Adipocyte (in vitro differentiated cells): ENCODE measurements at regions not wholly inside any gene's neighbourhood (a gene's known extent, or its start where the extent isn't known, plus 50 kb on each side); places are given as distances from the start of the nearest gene placed in this dataset.

ENCODE experiments used
- DNase-seq: peaks from one replicate; pipeline ENCODE4 v3.0.0-alpha.2; 2015; ENCODE audit warnings: low read depth
- H3K27me3 ChIP-seq: replicated peaks from 2 replicates; pipeline ENCODE4 v1.7.0; 2013; ENCODE audit warnings: mild to moderate bottlenecking, low read length, moderate library complexity; ENCODE audit not compliant: control insufficient read depth, insufficient read depth
- H3K36me3 ChIP-seq: 2 replicates; pipeline ENCODE4 v1.7.0; 2013; ENCODE audit warnings: low read length, mild to moderate bottlenecking, moderate library complexity; ENCODE audit not compliant: control insufficient read depth, insufficient read depth, severe bottlenecking
- H3K4me1 ChIP-seq: 2 replicates; pipeline ENCODE4 v1.7.0; 2013; ENCODE audit warnings: mild to moderate bottlenecking, low read length, moderate library complexity; ENCODE audit not compliant: control insufficient read depth, insufficient read depth
- H3K4me3 ChIP-seq: 2 replicates; pipeline ENCODE4 v1.7.0; 2013; ENCODE audit warnings: mild to moderate bottlenecking, low read length, moderate library complexity
- H3K9ac ChIP-seq: 2 replicates; pipeline ENCODE4 v1.7.0; 2013; ENCODE audit warnings: mild to moderate bottlenecking, low read length, moderate library complexity
- H3K9me3 ChIP-seq: 2 replicates; pipeline ENCODE4 v1.7.0; 2013; ENCODE audit warnings: mild to moderate bottlenecking, low read length, moderate library complexity; ENCODE audit not compliant: control insufficient read depth

GRCh38 chr12:65632131-65632855 lies 192.0 kb upstream of the HMGA2 start:
- peak overlapping the region; percentile 68 for H3K9ac ChIP-seq

DNA sequence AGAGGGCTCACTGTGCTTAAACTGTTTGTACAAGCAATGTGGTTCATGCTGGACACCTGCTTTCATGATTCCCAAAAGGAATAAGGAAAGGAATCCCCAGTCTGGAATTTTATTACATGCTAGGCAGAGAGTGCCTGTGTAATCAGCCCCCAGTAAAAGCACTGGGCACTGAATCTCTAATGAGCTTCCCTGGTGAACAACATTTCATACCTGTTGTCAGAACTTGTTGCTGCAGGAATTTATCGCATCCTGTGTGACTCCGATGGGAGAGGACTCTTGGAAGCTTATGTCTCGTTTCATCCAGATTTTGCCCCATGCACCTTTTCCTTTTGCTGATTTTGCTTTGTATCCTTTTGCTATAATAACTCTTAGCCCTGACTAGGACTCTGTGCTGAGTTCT lies 190.2 kb upstream of the HMGA2 start:
- H3K27me3 ChIP-seq: no peaks in the 10 kb centered on the region
- no peak for DNase-seq
- no peaks in the 10 kb centered on the region for H3K36me3 ChIP-seq
- peaks cover 42% of the 10 kb centered on the region for H3K4me1 ChIP-seq
- no peaks in the 10 kb centered on the region for H3K9me3 ChIP-seq
- peak overlapping the region; percentile 4 for H3K9ac ChIP-seq
- H3K4me3 ChIP-seq: no peak overlapping the region

More at GRCh38 chr12:65632131-65632855, 192.0 kb upstream of the HMGA2 start:
- peaks cover 47% of the 10 kb centered on the region for H3K4me1 ChIP-seq
- H3K4me3 ChIP-seq: peak overlapping the region; percentile 21
- no peak for DNase-seq
- H3K36me3 ChIP-seq: no peaks in the 10 kb centered on the region
- no peaks in the 10 kb centered on the region for H3K9me3 ChIP-seq
- H3K27me3 ChIP-seq: no peaks in the 10 kb centered on the region

DNA sequence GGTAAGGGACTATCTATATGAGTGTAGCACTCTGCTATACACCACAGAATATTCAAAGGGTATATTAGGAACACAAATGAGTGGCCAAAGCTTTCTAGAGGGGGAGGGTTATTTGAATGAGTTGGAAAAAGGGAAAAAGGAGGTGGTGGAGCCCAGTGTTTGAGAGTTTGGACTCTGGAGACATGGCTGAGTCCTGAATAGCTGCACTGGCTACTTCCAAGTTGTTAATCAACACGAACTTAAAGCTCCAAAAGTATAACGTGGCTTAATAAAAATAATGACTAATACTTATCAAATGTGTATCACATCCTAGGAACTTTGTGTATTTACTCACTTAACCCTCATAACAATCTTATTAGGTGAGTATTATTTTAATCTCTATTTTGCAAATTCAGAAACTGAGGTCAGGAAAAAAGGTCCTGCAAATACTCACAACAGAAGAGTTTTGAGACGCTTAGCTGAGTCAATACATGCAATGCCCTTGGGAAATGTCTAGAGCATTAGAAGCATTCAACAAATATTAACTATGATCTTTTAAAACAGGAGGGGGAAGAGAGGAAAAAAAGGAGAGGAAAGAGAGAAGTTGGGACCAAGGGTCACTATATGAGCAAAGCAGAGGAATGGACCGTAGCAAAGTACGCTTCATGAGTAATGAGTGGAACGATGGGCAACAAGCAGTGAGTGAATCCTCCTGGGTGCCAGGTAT lies 189.5 kb upstream of the HMGA2 start:
- DNase-seq: peak; percentile 37
- Histone ChIP-seq H3K4me1 (peaks cover 46% of the 10 kb centered on the region), H3K4me3 (peak overlapping the region; percentile 2), H3K9ac (no peak overlapping the region), H3K9me3 (no peaks in the 10 kb centered on the region), H3K27me3 (no peaks in the 10 kb centered on the region), H3K36me3 (no peaks in the 10 kb centered on the region)

GRCh38 chr12:65636436-65636835 lies 187.8 kb upstream of the HMGA2 start:
- no peaks in the 10 kb centered on the region for H3K36me3 ChIP-seq
- H3K4me1 ChIP-seq: peaks cover 48% of the 10 kb centered on the region
- no peak overlapping the region for H3K4me3 ChIP-seq
- H3K27me3 ChIP-seq: no peaks in the 10 kb centered on the region
- no peaks in the 10 kb centered on the region for H3K9me3 ChIP-seq
- no peak overlapping the region for H3K9ac ChIP-seq
- DNase-seq: no peak

DNA sequence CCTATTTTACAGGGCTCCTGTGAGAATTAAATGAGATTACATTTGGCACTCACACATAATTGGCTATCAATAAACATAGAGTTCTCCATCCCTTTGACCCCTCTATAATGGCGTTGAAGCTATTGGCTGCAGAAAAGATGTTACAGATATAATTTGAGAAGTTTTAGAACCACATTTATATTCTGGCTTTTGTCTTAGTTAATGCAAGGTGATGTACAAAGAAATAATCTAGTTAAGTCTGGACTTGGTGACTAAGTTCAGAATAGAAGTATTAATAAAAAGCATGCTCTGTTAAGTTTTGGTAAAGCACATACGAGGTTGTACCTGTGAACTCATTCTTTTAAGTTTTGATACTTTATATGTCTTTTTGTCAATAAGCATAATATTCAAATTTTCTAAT lies 187.1 kb upstream of the HMGA2 start:
- no peak overlapping the region for H3K4me3 ChIP-seq
- peaks cover 44% of the 10 kb centered on the region for H3K4me1 ChIP-seq
- no peaks in the 10 kb centered on the region for H3K9me3 ChIP-seq
- no peak overlapping the region for H3K9ac ChIP-seq
- H3K27me3 ChIP-seq: no peaks in the 10 kb centered on the region
- H3K36me3 ChIP-seq: no peaks in the 10 kb centered on the region
- no peak for DNase-seq

- DNase-seq: no peak
- H3K36me3 ChIP-seq: no peaks in the 10 kb centered on the region
- peaks cover 38% of the 10 kb centered on the region for H3K4me1 ChIP-seq
- H3K4me3 ChIP-seq: no peak overlapping the region
- H3K9ac ChIP-seq: no peak overlapping the region
- no peaks in the 10 kb centered on the region for H3K27me3 ChIP-seq
- H3K9me3 ChIP-seq: no peaks in the 10 kb centered on the region
Measured at GRCh38 chr12:65637774-65638173, 186.5 kb upstream of the HMGA2 start.

GRCh38 chr12:65638324-65638723 lies 186.0 kb upstream of the HMGA2 start:
- Histone ChIP-seq H3K4me1 (peaks cover 37% of the 10 kb centered on the region), H3K4me3 (no peak overlapping the region), H3K36me3 (no peaks in the 10 kb centered on the region), H3K9ac (no peak overlapping the region), H3K27me3 (no peaks in the 10 kb centered on the region), H3K9me3 (no peaks in the 10 kb centered on the region)
- no peak for DNase-seq

GRCh38 chr12:65640489-65640901 lies 183.8 kb upstream of the HMGA2 start:
- H3K9me3 ChIP-seq: no peaks in the 10 kb centered on the region
- H3K27me3 ChIP-seq: no peaks in the 10 kb centered on the region
- no peak for DNase-seq
- H3K4me1 ChIP-seq: peaks cover 20% of the 10 kb centered on the region
- H3K4me3 ChIP-seq: peak overlapping the region; percentile 46
- H3K9ac ChIP-seq: peak overlapping the region; percentile 64
- no peaks in the 10 kb centered on the region for H3K36me3 ChIP-seq

DNA sequence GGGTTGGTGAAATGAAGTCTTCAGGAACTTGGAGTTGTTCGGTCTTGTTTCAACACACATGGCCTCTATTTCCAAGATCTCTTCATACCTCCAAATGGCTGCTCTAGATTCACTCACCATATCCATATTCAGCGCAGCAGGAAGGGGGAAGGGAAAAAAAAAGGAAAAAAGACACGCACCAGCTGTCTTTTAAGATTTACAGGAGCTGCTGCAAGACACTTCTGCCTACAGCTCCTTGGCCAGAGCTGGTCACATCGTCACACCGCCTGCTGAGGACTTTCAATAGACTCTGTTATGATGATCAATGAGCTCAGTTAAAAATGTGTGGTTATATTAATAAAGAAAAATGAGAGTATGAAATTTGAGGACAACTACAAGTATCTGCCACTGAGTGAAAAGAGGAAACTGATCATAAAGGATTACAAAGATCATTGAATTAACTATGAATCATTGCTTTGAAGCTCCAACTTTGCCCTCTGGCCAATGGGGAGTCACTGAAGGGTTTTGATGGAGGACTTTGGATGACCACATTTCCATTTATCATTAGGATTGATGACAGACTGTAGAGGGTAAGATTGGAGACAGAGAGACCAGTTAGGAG lies 182.1 kb upstream of the HMGA2 start:
- Histone ChIP-seq H3K4me3 (no peak overlapping the region), H3K27me3 (no peaks in the 10 kb centered on the region), H3K9me3 (no peaks in the 10 kb centered on the region), H3K4me1 (peaks cover 20% of the 10 kb centered on the region), H3K36me3 (no peaks in the 10 kb centered on the region), H3K9ac (no peak overlapping the region)
- DNase-seq: no peak

- Histone ChIP-seq H3K9me3 (no peaks in the 10 kb centered on the region), H3K9ac (no peak overlapping the region)
Measured at GRCh38 chr12:65643171-65643570, 181.1 kb upstream of the HMGA2 start.

GRCh38 chr12:65643595-65644386 lies 180.5 kb upstream of the HMGA2 start:
- H3K27me3 ChIP-seq: no peaks in the 10 kb centered on the region
- no peaks in the 10 kb centered on the region for H3K9me3 ChIP-seq
- no peak for DNase-seq
- H3K9ac ChIP-seq: no peak overlapping the region
- H3K36me3 ChIP-seq: no peaks in the 10 kb centered on the region
- H3K4me1 ChIP-seq: peaks cover 29% of the 10 kb centered on the region
- no peak overlapping the region for H3K4me3 ChIP-seq

More at GRCh38 chr12:65643171-65643570, 181.1 kb upstream of the HMGA2 start:
- Histone ChIP-seq H3K36me3 (no peaks in the 10 kb centered on the region), H3K4me3 (no peak overlapping the region), H3K27me3 (no peaks in the 10 kb centered on the region), H3K4me1 (peaks cover 23% of the 10 kb centered on the region)
- no peak for DNase-seq
